ENCODE measurements at regions not wholly inside any gene's neighbourhood (a gene's known extent, or its start where the extent isn't known, plus 50 kb on each side); places are given as distances from the start of the nearest gene placed in this dataset.

DNA sequence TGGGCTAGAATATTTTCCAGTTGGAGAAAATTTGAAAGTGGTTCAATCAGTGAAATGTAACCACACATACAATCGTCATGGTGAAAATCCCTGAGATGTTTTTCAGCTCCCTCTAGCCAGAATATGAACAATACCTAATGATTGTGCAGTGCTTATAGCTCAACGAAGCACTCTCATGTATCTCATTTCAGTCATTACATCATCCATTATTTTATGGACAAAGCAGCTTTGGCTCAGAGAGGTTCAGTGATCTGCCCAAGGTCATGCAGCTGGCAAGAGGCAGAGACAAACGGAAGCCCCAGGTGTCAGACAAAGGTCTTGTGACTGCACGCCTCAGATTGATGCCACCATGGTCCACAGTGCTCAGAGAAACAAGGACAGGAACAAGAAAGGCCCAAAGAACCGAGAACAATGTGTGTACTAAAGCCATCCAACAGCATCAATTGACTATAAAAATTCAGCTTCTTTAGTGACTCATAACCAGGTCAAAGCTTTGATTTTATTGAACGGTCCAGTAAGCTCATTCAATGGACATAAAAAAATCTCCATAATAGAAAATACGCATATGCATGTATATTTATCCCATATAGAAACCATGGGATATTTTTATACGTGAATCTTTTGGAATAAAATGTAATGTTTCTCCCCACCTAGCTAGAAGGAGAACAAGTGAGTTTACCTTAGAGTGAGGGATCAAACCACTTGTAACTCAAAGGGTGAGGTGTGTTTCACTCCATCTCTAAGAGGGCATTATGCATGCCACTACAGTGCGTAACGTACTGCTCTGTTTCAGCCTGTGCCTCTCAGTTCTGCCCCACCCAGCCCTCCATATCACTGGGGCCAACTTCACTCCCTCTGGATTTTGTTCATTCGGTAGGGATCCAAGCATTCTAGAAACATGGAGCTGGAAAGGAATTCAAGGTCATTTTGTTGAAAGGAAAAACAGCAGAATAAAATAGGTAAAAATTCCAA lies 141.8 kb downstream of the GRIN2B start:
- no peak for DNase-seq

DNA sequence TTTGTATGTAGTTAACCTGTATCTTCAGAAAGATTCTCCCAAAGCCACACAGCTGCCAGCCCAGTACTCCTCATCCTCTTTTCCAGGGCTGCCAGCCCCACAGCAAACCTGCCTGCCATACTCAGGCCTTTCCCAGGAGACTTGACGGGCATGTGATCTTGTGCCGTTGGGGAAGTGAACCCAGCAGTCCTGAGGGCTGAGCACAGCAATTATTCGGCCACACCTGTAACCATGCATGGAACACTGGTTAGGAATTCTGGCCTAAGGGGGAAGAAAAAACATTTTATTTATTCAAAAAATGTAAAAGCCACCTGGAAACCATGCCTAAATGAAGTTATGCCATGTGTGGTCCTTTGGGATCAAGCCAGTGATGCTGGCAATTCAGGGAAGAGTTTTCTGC lies 145.3 kb downstream of the GRIN2B start:
- DNase-seq: no peak

DNA sequence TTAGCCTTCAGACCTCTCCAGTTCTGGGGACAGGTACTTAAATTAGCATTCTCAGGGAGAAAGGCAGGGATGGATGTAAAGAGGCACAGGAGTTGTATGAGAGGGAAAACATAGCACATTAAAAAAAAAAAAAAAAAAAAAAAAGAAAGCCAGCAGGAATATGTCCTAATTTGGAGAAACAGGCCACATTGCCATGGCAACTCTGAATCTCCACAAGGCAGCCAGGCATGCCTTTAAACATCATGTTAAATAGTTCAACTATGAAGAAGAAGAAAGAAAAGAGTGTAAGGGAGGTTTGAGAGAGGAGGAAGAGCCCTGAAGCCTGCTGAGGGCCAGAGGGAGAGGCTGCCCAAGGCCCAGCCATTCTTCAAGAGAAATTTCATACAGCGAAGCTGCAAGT lies 145.8 kb downstream of the GRIN2B start:
- DNase-seq: no peak

DNA sequence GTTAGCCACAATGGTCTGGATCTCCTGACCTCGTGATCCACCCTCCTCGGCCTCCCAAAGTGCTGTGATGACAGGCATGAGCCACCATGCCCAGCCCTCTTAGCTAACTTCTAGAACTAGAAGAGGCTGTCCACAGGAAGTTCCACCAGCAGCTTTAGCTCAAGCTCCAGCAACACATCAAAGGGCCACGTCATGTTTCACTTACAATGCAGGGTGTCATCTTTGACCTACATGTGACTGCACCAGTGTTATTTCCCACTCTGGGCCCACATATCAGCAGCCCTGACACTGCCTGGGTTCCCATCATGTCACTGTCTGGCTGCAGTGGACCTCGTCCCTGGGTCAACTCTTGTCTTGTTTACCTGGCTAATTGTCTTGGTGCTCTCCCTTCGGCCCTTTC lies 147.2 kb downstream of the GRIN2B start:
- no peak for DNase-seq

DNA sequence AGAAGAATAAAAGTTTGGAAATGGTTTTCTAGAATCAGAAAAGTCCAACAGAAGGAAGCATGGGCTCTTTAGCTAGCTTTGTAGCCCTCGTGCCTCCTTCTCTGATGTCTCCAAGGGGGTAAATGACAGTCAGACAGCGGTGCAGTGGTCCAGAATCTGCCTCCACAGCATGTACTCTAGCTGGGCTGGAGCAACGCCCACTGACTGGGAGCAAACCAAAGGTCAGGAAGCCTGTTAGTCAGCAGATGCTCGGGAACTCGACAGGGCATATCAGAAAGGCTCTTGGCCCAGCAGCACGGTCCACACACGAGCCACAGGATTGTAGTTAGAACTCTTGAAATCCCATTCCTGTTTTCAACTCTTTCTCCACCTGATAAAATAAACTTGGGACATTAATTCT lies 164.3 kb downstream of the GRIN2B start:
- no peak for DNase-seq

DNA sequence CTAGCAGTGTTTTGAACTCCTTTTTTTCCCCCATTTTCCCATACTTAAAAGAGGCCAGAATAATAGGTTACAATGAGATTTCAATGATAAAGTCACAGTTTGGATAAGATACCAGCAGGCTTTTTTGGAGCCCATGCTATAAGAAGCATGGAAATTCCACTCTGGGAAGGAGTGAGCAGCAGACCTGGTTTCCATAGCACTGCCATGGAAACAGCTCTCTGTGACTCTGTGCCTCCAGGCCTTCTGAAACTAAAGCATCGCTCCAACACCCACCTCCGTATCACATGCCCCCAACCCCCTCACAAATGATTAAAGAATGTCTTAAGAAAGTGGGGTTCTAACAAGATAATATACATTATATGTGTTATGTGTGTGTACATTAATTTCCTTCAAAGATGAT lies 165.0 kb downstream of the GRIN2B start:
- DNase-seq: no peak

DNA sequence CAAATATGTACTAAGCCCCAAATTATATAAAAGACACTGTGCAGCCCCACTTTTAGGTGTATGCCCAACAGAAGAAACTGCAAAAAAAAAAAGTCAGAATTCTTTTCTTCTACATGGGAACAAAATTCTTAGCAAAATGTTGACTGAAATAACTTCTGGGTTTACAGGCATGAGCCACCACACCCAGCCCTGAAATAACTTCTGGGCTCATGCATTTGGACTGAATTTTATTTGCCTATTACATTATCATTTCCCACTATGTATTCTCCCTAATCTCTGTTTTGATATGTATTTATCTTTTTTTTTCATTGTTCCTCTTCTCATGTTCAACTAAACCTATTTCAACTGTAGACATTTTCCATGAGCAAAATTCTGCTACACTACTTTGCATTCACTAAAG lies 169.2 kb downstream of the GRIN2B start:
- no peak for DNase-seq

DNA sequence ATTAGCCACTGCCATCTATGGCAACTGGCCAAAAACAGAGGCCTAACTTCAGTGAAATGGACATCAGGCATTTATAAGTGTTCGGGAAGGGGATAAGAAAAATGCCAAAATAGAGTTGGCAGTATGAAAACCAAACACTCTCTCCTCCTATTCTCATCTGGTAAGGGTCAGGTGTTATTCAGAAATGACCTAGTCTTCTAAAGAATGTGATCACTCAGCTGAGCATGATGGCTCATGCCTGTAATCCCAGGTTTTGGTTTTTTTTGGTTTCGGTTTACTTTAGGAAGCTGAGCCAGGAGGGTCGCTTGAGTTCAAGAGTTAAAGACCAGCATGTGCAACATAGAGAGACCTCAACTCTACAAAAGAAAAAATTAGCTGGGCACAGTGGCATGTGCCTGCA lies 170.3 kb downstream of the GRIN2B start:
- DNase-seq: no peak

DNA sequence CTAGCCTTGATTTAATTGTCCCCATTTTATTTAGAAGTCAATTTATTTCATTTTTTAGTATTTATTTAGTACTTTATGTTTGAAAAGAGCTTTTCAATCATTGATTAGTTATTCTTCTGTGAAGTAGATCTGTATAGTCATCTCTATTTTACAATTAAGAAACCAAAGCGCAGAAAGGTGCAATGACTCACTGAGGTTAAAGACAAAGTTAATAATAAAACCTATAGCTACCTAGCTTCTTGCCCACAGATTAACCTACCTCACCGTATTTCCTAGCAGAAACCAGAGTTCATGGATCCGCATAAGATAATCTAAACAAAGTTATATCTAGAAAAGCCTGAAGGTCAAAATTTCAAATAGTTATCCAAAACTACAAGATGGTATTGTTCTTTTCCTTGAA lies 176.4 kb downstream of the GRIN2B start:
- DNase-seq: no peak

DNA sequence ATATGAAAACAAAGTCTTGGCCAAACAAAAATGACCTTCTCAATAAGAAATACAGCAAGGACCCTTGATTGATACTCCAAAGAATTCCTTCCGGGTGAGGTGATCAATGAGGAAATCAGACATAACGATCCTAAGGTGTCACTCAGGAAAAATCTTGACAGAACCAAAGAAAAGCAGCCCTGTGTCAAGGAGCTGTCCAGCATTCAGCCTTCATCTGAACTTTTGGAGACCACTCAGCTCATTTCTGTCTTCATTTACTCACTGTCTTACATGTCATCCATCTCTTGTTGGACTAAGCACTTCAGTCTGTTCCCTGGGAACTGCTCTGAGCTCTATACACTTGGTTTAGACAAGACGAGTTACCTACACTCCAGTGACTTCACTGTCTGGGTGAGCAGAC lies 179.9 kb downstream of the GRIN2B start:
- DNase-seq: no peak

DNA sequence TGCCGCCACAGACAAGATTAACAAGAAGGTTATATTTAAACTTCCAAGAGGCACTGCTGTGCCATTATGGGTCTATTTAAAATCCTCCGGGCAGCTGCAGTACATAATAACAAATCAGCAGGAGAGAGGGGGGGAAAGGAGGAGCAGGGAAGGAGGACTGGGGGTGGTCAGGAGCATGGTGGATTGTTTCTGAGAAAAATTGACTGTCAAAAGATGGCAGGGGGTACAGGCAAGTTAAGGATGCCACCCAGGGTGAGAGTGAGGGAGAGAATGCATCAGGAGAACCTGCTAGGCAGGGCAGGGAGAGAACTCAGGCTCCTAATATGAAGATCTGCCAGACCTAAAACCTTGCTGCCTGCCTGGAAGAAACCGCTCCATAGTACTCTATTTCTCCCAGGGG lies 181.8 kb downstream of the GRIN2B start:
- no peak for DNase-seq

DNA sequence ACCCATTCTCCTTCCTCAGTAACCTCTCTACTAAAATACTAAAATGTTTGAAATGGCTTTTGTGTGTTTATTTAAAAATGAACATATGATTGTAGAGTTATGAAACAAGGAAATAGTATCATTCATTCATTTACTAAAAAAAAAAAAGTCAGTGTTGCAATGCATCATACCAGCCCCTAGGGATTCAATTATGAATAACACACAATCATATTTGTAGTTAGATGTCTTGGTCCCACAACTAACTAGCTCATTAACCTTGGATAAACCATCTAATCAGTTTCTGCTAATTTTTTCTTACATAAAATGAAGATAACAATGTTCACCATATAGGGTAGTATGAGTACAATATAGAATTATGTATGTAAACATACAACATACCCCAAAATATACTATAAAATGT lies 183.2 kb downstream of the GRIN2B start:
- DNase-seq: no peak

DNA sequence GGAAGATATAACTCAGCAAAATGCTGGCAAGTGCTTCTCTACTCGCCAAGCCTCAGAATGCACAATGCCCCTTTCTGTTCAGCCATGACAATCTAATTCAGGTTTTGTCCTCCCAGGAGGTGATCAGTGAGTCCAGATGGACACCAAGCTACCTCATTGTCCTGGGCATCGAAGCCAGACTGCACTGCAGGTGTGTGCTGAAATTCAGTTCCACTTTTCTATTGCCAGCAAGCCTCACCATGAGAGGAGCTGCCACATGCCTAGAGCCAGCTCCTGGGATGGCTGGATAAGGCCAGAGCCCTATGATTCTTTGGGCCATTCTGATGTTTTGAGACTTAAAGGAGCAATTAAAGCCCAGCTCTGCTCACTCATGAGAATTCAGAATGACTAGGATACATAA lies 186.7 kb downstream of the GRIN2B start:
- DNase-seq: no peak

DNA sequence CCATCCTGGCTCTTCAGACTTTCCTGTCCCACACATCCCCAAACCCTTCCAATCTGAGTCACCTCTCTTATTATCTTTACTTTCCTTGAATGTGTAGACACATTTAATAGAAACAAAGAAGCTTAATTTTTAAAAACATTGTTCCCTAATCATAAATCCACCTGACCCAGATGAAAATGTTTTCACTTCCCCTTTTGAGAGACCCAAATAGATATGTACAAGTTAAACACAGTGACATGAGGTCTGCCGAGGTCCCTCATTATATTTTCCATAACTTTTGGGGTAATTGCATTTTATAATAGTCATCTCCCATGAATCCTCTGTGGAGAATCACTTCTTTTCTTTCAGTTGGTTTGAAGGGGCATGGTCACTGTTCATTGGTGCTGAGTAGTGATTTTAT lies 191.1 kb downstream of the GRIN2B start:
- DNase-seq: no peak

DNA sequence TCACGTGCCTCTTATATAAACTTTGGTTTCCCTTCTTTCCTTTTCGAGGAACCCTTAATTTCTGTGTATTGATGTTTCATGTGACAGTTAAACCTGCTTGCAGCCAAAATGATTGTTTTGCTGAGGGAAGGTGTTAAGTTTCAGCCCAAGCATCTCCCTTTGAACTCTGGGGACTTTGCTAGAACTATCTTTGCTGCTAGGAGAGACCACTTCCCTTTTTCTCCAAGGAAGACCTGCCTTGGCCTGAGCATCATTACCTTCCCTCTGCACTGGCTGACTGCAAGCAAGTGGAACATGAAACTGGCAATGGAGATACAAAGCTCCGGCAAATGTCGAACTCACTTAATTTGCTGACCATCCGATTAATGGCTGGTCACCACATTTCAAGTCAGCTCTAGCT lies 192.8 kb downstream of the GRIN2B start:
- no peak for DNase-seq

DNA sequence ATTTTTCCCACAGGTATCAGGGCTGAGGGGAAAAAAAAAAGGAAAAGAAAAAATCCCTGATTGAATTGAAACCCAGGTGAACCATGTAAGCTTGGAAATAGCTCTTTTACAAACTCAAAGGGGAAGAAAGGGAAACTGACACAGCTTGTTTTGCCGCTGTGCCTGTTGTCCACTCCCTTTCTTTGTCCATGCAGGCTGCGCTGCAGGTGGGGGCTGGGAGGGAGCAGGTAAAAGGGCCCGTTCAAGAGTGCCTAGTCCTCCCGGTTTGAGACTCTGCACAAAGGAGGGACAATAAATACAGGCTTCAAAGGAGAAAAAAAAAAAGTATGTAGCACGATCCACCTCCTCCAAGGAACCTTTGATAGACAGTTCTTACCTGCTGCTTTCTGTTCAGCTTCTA lies 194.8 kb downstream of the GRIN2B start:
- DNase-seq: no peak

DNA sequence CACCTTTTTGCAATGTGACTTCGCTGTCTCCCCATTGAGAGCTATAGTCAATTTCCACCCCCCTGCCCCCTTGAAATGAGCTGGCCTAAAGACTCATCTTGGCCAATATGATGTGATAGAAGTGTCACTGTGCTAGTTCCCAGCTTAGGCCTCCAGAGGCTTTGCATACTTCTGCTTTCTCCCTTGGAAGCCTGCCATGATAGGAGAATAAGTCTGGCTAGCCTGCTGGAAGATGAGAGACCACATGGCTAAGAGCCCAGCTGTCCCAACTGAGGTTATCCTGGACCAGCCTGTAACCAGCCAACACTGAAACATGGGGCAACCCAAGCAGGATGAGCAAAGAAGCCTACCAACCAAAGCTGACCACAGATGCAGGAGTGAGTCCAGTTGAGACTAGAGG lies 196.9 kb downstream of the GRIN2B start:
- no peak for DNase-seq

DNA sequence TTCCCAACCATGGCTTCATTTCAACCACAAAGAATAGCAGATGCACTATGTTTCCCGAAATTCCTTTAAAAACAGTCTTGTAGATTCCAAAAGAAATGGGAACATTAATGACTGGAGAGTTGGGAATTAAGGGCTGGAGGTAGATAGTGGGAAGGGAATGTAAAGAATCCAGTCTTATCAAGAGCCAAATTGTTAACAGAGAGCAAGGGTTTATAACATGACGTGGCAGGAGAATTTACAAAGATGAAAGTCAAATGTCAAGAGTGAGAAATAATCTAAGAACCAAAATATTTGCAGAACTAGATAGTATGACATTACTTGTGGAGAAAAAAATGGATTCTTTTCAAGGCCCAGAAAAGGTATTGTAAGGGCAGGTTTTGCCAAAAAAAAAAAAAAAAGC lies 200.9 kb downstream of the GRIN2B start:
- no peak for DNase-seq

DNA sequence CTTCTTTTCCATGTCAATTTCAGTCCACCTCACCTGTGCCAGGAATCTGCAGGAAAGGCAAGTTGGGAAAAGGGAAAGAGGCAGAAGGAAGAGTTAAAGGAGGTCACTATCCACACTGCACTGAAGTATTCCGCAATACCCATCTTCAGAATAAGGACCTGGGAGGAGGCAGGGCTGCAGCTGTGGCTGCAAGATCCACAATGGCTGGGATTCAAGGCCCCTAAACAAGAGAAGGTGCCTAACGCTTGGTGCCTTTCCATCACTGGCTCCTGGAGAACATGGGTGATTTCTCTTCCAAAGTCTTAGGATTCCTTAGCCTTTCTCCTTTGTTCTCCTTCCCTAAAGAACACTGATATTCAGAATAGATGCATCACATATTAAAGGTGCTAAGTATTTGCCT lies 204.0 kb downstream of the GRIN2B start:
- DNase-seq: no peak

DNA sequence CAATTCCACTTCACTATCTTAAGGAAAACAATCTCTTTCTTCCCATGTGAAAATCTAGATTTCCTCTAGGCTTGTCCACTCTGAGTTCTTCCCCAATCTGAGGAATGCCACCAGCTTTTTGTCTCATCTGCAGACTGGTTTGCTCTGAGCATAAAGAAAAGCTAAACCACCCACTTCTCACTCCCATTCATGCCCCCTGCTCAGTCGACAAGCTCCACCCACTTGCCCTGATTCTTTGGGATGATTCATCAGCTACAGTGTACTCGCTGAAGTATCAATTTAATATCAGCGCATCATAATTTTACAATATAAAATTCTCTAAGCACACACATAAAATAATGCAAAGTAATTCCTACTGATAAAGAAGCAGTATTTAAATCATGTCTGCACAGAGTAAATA lies 209.1 kb downstream of the GRIN2B start:
- no peak for DNase-seq

DNA sequence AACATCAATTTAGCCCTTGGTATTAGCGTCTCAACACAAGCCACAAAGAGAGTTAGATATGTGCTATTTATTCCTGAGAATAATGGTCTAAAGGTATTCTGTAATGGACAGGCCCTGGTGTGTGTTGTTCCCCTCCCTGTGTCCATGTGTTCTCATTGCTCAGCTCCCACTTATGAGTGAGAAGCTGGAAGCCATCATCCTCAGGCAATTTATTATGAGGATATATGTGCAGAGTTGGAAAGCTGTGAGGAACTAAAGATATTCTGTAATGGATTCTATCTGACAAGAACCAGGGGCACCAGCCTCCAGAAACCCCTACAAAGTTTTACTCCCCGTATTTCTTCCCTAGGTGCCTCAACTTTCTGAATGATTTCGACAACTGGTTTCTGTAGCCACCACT lies 210.8 kb downstream of the GRIN2B start:
- no peak for DNase-seq

DNA sequence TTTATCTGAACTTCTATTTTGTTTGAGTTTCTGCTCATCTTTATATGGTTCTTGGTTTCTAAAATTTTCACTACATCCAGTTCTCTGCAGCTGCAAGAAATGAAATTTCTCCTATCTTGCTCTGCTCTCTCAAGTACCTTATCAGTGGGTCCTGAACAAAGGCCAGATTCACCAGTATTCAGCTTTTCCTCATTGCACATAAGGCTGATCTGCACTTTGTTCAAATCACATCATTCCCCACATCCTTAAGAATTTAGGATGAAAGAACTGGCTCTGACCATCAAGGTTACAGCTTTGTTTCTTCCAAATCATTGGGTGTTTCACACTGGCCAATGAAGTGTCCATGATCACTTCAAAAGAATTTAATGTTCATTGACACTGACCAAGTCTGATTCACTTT lies 211.4 kb downstream of the GRIN2B start:
- no peak for DNase-seq

DNA sequence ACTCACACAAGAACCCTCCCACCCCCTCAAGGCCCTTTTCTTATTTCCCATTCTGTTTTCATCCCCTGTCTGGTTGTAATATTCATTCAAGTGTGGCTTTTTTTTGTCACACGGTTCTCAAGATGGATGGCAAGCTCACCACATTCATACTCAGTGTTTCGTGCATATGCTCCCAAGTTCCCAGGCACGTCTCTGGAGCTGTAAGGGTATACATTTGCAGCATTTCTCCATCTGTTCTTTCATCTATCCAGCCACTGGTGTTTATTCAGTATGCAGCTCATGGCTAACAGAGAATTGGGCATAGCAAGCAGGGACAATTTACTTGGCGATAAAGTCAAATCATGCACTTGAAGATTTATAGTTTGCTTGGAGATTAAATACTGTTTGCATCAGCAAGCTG lies 212.1 kb downstream of the GRIN2B start:
- no peak for DNase-seq

DNA sequence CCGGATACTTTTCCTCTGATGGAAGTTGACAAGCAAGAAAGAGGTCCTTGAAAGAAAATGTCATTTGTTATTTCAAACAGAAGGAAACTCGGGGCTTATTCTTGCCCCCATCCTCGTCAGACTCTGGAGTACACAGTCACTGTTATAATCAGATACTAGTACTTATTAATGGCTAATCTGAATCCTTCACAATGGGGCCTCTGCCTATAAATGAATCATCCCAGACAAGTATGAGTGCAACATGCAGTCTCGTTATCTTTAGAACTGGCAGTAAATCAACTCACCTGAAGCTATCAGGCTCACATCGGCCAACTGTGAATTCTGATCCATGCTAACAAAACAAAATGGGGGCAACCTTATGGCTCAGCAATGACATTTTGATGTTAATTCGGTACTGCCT lies 216.7 kb downstream of the GRIN2B start:
- DNase-seq: no peak

DNA sequence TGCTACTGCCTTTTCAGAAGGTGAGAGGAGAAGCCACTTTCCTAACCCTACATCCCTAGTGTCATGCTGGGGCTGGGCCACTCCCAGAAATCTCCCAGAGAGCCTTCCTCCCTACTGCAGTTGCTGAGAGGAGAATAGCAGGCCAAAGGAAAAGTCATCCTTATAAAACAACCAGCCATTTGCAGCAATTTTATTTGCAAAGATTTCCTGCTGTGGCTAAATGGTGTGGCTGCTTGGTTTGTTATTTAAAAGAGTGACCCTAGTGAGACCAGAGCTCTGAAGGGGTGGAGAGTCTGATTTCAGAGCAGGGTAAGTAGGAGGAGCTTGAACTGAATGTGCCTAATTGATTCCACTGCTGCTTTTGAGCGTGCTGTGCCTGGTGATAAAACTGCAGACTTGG lies 232.0 kb downstream of the GRIN2B start:
- DNase-seq: no peak

Measured in left hindlimb (tissue), 1 donor.